Psoas muscle (tissue), 7 donors: ENCODE measurements at regions not wholly inside any gene's neighbourhood (a gene's known extent, or its start where the extent isn't known, plus 50 kb on each side); places are given as distances from the start of the nearest gene placed in this dataset.

Experiments used
- ATAC-seq, 4 donors: fragments of 200-7000 bp; cut with Tn5 transposase; one replicate each; pipeline ENCODE4 v1.9.1; 2020; ENCODE audit warnings: moderate library complexity in 3 of 4, mild to moderate bottlenecking in 2 of 4
- DNase-seq, 2 donors: peaks; one replicate each; pipeline ENCODE4 v3.0.0-alpha.2; 2020
- H3K27ac ChIP-seq: fragments of 200-600 bp; one replicate; pipeline ENCODE4 v1.8.0; 2022
- H3K27me3 ChIP-seq, 3 donors: fragments of 200-600 bp in 1 of 3; one replicate each; pipeline versions ENCODE4 v1.6.1 to v1.8.0; 2013 to 2022; ENCODE audit warnings: low read length in 2 of 3, mild to moderate bottlenecking in 2 of 3, moderate library complexity in 1 of 3; ENCODE audit not compliant: insufficient read depth in 3 of 3
- H3K36me3 ChIP-seq, 2 donors: fragments of 200-600 bp in 1 of 2; one replicate each; pipeline versions ENCODE4 v1.6.1 to v1.8.0; 2013 to 2022; ENCODE audit warnings: low read depth in 1 of 2, mild to moderate bottlenecking in 1 of 2, moderate library complexity in 1 of 2; ENCODE audit not compliant: insufficient read depth in 1 of 2
- H3K4me1 ChIP-seq: fragments of 200-600 bp; one replicate; pipeline ENCODE4 v1.8.0; 2022
- H3K4me3 ChIP-seq: fragments of 200-600 bp; one replicate; pipeline ENCODE4 v1.8.0; 2022; ENCODE audit warnings: mild to moderate bottlenecking
- H3K9me3 ChIP-seq: fragments of 200-600 bp; one replicate; pipeline ENCODE4 v1.8.0; 2022
- CTCF ChIP-seq: fragments of 200-600 bp; IDR thresholded peaks from one replicate; pipeline ENCODE4 v1.8.0; 2022; ENCODE audit warnings: antibody characterized with exemption
- WGBS, 3 donors: extraction: QIAGEN DNeasy Blood & Tissue Kit; methylation state at CpG; one replicate each; pipeline versions ENCODE4 v1.1.6 to v1.1.7; 2013; 5-methylcytosine and 5-hydroxymethylcytosine counted together
- intact Hi-C, 2 donors: fragments of 100-400 bp; cut with DNase I; formaldehyde crosslinking; loops; one replicate each; pipeline versions ENCODE4 v1.11.0 to v1.14.2; 2022
- donor health status: healthy with polysubstance abuse.
- donor health status: DM: no; HTN: no; CAD: no; lungs with moderate emphysema.
- donor health status: Bipolar disorder and iron deficiency.
- donor health status: healthy.
- donor health status: DM: yes; HTN: yes; CAD: no.
- donor health status: DM: no; HTN: no; CAD: no.
- donor health status: DM: yes; HTN: yes; CAD: no.

- Histone ChIP-seq H3K9me3 (no peaks in the 10 kb centered on the region), H3K27ac (no peak overlapping the region), H3K36me3 (no peaks in the 10 kb centered on the region), H3K4me1 (no peaks in the 10 kb centered on the region), H3K4me3 (no peak overlapping the region), H3K27me3 (peaks cover 0 to 6% (median 0%) of the 10 kb centered on the region in 3 donors)
- no peak for ATAC-seq
- TF ChIP-seq CTCF: no peak
- WGBS, 3 donors: 88 to 93% (median 92%) methylated on average over 6 of the region's 6 CpGs
- DNase-seq: no peak
- intact Hi-C loops: no loop called here
Measured at GRCh38 chr15:70336425-70337009, 238.8 kb upstream of the TLE3 start.

- Histone ChIP-seq H3K4me1 (no peaks in the 10 kb centered on the region), H3K27me3 (peaks cover 0 to 6% (median 0%) of the 10 kb centered on the region in 3 donors), H3K4me3 (no peak overlapping the region), H3K36me3 (no peaks in the 10 kb centered on the region), H3K9me3 (no peaks in the 10 kb centered on the region), H3K27ac (no peak overlapping the region)
- WGBS, 3 donors: 94 to 97% (median 97%) methylated on average over 5 of the region's 5 CpGs
- TF ChIP-seq CTCF: no peak
- DNase-seq (no peak), ATAC-seq (no peak)
- intact Hi-C loops: no loop called here
Measured at GRCh38 chr15:70334286-70334685, 236.6 kb upstream of the TLE3 start.

GRCh38 chr15:70329179-70329578 lies 231.5 kb upstream of the TLE3 start:
- no peak for TF ChIP-seq CTCF
- peak in 1 of 2 donors; percentile 28 for DNase-seq
- ATAC-seq: peak in 1 of 4 donors; percentile 42
- H3K9me3 ChIP-seq: no peaks in the 10 kb centered on the region
- H3K27me3 ChIP-seq: no peaks in the 10 kb centered on the region
- no peak overlapping the region for H3K4me3 ChIP-seq
- no peaks in the 10 kb centered on the region for H3K4me1 ChIP-seq
- 83 to 85% (median 84%) methylated on average over 8 of the region's 8 CpGs for WGBS, 3 donors
- H3K27ac ChIP-seq: no peak overlapping the region
- H3K36me3 ChIP-seq: no peaks in the 10 kb centered on the region
- intact Hi-C loops: no loop called here

GRCh38 chr15:70328679-70329115 lies 231.0 kb upstream of the TLE3 start:
- ATAC-seq: peak in 1 of 4 donors; percentile 43
- H3K27ac ChIP-seq: no peak overlapping the region
- 57 to 64% (median 60%) methylated on average over 3 of the region's 3 CpGs for WGBS, 3 donors

More at GRCh38 chr15:70328679-70329115, 231.0 kb upstream of the TLE3 start:
- Histone ChIP-seq H3K4me3 (no peak overlapping the region), H3K9me3 (no peaks in the 10 kb centered on the region), H3K4me1 (no peaks in the 10 kb centered on the region), H3K27me3 (no peaks in the 10 kb centered on the region), H3K36me3 (no peaks in the 10 kb centered on the region)
- intact Hi-C loops: no loop called here
- DNase-seq: no peak
- no peak for TF ChIP-seq CTCF
